K562 (cell line): ENCODE measurements at regions not wholly inside any gene's neighbourhood (a gene's known extent, or its start where the extent isn't known, plus 50 kb on each side); places are given as distances from the start of the nearest gene placed in this dataset.

Experiments used
- ATAC-seq: fragments of 200-7000 bp; cut with Tn5 transposase; 3 replicates; pipeline ENCODE4 v1.9.1; 2020; ENCODE audit warnings: moderate library complexity
- BruUV-seq: library from RNA; stranded (reverse); fragments of 400-500 nt; replicated peaks from 2 replicates; lab custom pipeline; 2021; lab: Mats Ljungman, UMichigan
- CTCF ChIA-PET: fragments of 300-600 bp; formaldehyde crosslinking; extraction: SDS; loops from one replicate; lab custom pipeline; 2021; ENCODE audit warnings: low intra/inter-chr PET ratio; lab: Yijun Ruan, JAX
- POLR2A ChIA-PET: fragments of 300-600, 350-650 bp; sonication (Branson Sonifier 250); formaldehyde crosslinking; extraction: SDS; loops from one replicate; lab custom pipeline; 2021; ENCODE audit warnings: antibody characterized with exemption, inconsistent platforms; lab: Yijun Ruan, JAX
- DNase-seq, 4 experiments: peaks; one replicate each; pipeline versions ENCODE4 v3.0.0 to v3.0.0-alpha.2; 2011 to 2018; ENCODE audit warnings: low spot score in 3 of 4, mixed read lengths in 3 of 4; ENCODE audit errors: extremely low read depth in 1 of 4
- FAIRE-seq: peaks from 2 replicates; lab custom pipeline; 2011; peaks lifted over from hg19 to GRCh38; lab: Jason Lieb, UNC
- H2AFZ ChIP-seq: 2 replicates; pipeline ENCODE4 v1.6.0; 2011; ENCODE audit warnings: low read depth, low read length, control low read depth, inconsistent platforms
- H3K27ac ChIP-seq: fragments of 200-600 bp; 3 replicates; pipeline ENCODE4 v1.8.0; 2011; ENCODE audit warnings: low read depth, mild to moderate bottlenecking, control low read depth, inconsistent platforms, low read length, moderate library complexity, mixed read lengths; ENCODE audit errors: extremely low read depth
- H3K27me3 ChIP-seq, 2 experiments: fragments of 300-600 bp in 1 of 2; 2 replicates in 1 of 2; 3 replicates in 1 of 2; pipeline versions ENCODE4 v1.6.0 to v1.8.0; 2011; ENCODE audit warnings: inconsistent platforms in 2 of 2, low read length in 2 of 2, mild to moderate bottlenecking in 1 of 2, mixed read lengths in 1 of 2, moderate library complexity in 1 of 2; ENCODE audit not compliant: control insufficient read depth in 2 of 2, insufficient read depth in 2 of 2
- H3K36me3 ChIP-seq: fragments of 300-600 bp; 3 replicates; pipeline ENCODE4 v1.8.0; 2011; ENCODE audit warnings: mild to moderate bottlenecking, low read length, inconsistent platforms; ENCODE audit not compliant: control insufficient read depth, insufficient read depth
- H3K4me1 ChIP-seq, 2 experiments: fragments of 200-600 bp in 1 of 2; replicated peaks in 1 of 2; 2 replicates in 1 of 2; 3 replicates in 1 of 2; pipeline versions ENCODE4 v1.5.1 to v1.8.0; 2011; ENCODE audit warnings: inconsistent platforms in 2 of 2, low read length in 2 of 2, mild to moderate bottlenecking in 1 of 2, mixed read lengths in 1 of 2, moderate library complexity in 1 of 2; ENCODE audit not compliant: control insufficient read depth in 2 of 2, insufficient read depth in 2 of 2
- H3K4me2 ChIP-seq: 2 replicates; pipeline ENCODE4 v1.6.1; 2011; ENCODE audit warnings: low read length, control low read depth, inconsistent platforms, mixed read lengths; ENCODE audit not compliant: insufficient read depth
- H3K4me3 ChIP-seq: fragments of 200-600 bp; sonication (generic), shearing (Covaris generic); 2 replicates; pipeline ENCODE4 v1.5.1; 2016; ENCODE audit warnings: control low read depth, inconsistent platforms
- H3K79me2 ChIP-seq: fragments of 200-600 bp; 3 replicates; pipeline ENCODE4 v1.8.0; 2011; ENCODE audit warnings: low read length, inconsistent platforms; ENCODE audit not compliant: control insufficient read depth, insufficient read depth
- H3K9ac ChIP-seq, 2 experiments: 2 replicates each; pipeline versions ENCODE4 v1.6.0 to v1.6.1; 2011; ENCODE audit warnings: low read depth in 2 of 2, low read length in 2 of 2, control low read depth in 1 of 2, inconsistent platforms in 1 of 2, mild to moderate bottlenecking in 1 of 2, mixed read lengths in 1 of 2; ENCODE audit not compliant: insufficient read depth in 1 of 2
- H3K9me1 ChIP-seq: one replicate; pipeline ENCODE4 v1.6.0; 2011; ENCODE audit warnings: inconsistent platforms, mild to moderate bottlenecking, low read length, moderate library complexity; ENCODE audit not compliant: control insufficient read depth, insufficient read depth
- H3K9me3 ChIP-seq: replicated peaks from 2 replicates; pipeline ENCODE4 v1.5.1; 2011; ENCODE audit warnings: low read depth, low read length, inconsistent platforms; ENCODE audit not compliant: control insufficient read depth, insufficient read depth
- H4K20me1 ChIP-seq: replicated peaks from 2 replicates; pipeline ENCODE4 v1.6.1; 2011; ENCODE audit warnings: low read length, inconsistent platforms, mixed read lengths; ENCODE audit not compliant: control insufficient read depth, insufficient read depth
- ETV1 ChIP-seq: fragments of 450-650 bp; conservative IDR thresholded peaks from 2 replicates; pipeline ENCODE4 v1.6.1; 2016; ENCODE audit warnings: missing genetic modification characterization, control low read depth, low read depth, missing compliant biosample characterization
- GABPA ChIP-seq: fragments of 200-800 bp; sonication (Bioruptor generic); conservative IDR thresholded peaks from 2 replicates; pipeline ENCODE4 v1.6.1; 2016; ENCODE audit warnings: low read depth, missing genetic modification characterization, missing compliant biosample characterization
- LCOR ChIP-seq: sonication (generic); formaldehyde crosslinking; IDR thresholded peaks from 2 replicates; pipeline ENCODE4 v1.8.0; 2022; ENCODE audit warnings: mild to moderate bottlenecking, missing genetic modification reagents
- NR4A1 ChIP-seq, 2 experiments: fragments of 250-450 bp in 1 of 2; fragments of 450-650 bp in 1 of 2; sonication (Bioruptor Pico) in 1 of 2; IDR thresholded peaks; 2 replicates each; pipeline versions ENCODE4 v1.4.0 to v1.6.1; 2016 to 2020; ENCODE audit warnings: mild to moderate bottlenecking in 2 of 2, missing compliant biosample characterization in 1 of 2, missing genetic modification characterization in 1 of 2, moderate library complexity in 1 of 2
- PPARD ChIP-seq: fragments of 250-450 bp; sonication (Bioruptor Pico); IDR thresholded peaks from 2 replicates; pipeline ENCODE4 v1.8.0; 2022; ENCODE audit warnings: inconsistent platforms, mild to moderate bottlenecking, moderate library complexity
- RAD51 ChIP-seq: fragments of 450-650 bp; IDR thresholded peaks from 2 replicates; pipeline ENCODE4 v1.7.1; 2016; ENCODE audit warnings: low read depth, mild to moderate bottlenecking, borderline replicate concordance
- SMAD1 ChIP-seq: fragments of 150-350 bp; IDR thresholded peaks from 2 replicates; pipeline ENCODE4 v1.6.1; 2014; ENCODE audit warnings: low read length, low read depth; ENCODE audit not compliant: partially characterized antibody
- WGBS: fragments of 100-300 bp; shearing (Covaris generic); methylation state at CpG from one replicate; pipeline ENCODE4 v1.1.6; 2016; ENCODE audit warnings: low coverage, mixed read lengths; ENCODE audit not compliant: insufficient coverage; ENCODE audit errors: missing lambda C conversion rate; 5-methylcytosine and 5-hydroxymethylcytosine counted together
- in situ Hi-C: fragments of 300-500 bp; cut with MboI; formaldehyde crosslinking; loops from 4 replicates; pipeline ENCODE4 v1.15.0; 2018; ENCODE audit warnings: inconsistent platforms, mixed read lengths
- intact Hi-C: fragments of 100-400 bp; cut with micrococcal nuclease; formaldehyde crosslinking; loops from 2 replicates; pipeline ENCODE4 v1.14.2; 2022
- TF ChIP-seq, protein P1 (sequence below): fragments of 250-450 bp; sonication (Bioruptor Pico); IDR thresholded peaks from 2 replicates; pipeline ENCODE4 v1.9.0; 2021; ENCODE audit warnings: mild to moderate bottlenecking, inconsistent platforms
- TF ChIP-seq, protein P2 (sequence below): fragments of 450-650 bp; IDR thresholded peaks from 2 replicates; pipeline ENCODE4 v1.7.1; 2018; ENCODE audit warnings: mild to moderate bottlenecking, low read depth; ENCODE audit not compliant: partially characterized antibody

- TF ChIP-seq, protein P1, sequence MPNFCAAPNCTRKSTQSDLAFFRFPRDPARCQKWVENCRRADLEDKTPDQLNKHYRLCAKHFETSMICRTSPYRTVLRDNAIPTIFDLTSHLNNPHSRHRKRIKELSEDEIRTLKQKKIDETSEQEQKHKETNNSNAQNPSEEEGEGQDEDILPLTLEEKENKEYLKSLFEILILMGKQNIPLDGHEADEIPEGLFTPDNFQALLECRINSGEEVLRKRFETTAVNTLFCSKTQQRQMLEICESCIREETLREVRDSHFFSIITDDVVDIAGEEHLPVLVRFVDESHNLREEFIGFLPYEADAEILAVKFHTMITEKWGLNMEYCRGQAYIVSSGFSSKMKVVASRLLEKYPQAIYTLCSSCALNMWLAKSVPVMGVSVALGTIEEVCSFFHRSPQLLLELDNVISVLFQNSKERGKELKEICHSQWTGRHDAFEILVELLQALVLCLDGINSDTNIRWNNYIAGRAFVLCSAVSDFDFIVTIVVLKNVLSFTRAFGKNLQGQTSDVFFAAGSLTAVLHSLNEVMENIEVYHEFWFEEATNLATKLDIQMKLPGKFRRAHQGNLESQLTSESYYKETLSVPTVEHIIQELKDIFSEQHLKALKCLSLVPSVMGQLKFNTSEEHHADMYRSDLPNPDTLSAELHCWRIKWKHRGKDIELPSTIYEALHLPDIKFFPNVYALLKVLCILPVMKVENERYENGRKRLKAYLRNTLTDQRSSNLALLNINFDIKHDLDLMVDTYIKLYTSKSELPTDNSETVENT (CRISPR knock-in tag) = no peak
- TF ChIP-seq GABPA (tag) (no peak), LCOR (CRISPR knock-in tag) (no peak), SMAD1 (no peak), PPARD (CRISPR knock-in tag) (no peak)
These were observed 493.0 kb upstream of the WWC1 start (continued) for GRCh38 chr5:167798448-167798847.

- Histone ChIP-seq H3K79me2 (no peaks in the 10 kb centered on the region), H3K9me3 (no peaks in the 10 kb centered on the region; the same call in 1 of the 2 replicates), H3K9me1 (no peaks in the 10 kb centered on the region), H3K4me3 (no peak overlapping the region), H3K4me2 (no peak overlapping the region), H2AFZ (no peak overlapping the region), H3K27ac (no peak overlapping the region), H3K27me3 (no peaks in the 10 kb centered on the region), H3K36me3 (no peaks in the 10 kb centered on the region), H3K4me1 (no peaks in the 10 kb centered on the region), H4K20me1 (no peaks in the 10 kb centered on the region), H3K9ac (no peak overlapping the region)
- in situ Hi-C loops (no loop called here), intact Hi-C loops (no loop called here)
- POLR2A ChIA-PET = no interaction called here
- BruUV-seq = no TSS peak
- ATAC-seq = no peak
- 0% methylated on average over 4 of the region's 4 CpGs for WGBS
- CTCF ChIA-PET = no interaction called here
- DNase-seq = no peak
- FAIRE-seq = no peak
- TF ChIP-seq, protein P2, sequence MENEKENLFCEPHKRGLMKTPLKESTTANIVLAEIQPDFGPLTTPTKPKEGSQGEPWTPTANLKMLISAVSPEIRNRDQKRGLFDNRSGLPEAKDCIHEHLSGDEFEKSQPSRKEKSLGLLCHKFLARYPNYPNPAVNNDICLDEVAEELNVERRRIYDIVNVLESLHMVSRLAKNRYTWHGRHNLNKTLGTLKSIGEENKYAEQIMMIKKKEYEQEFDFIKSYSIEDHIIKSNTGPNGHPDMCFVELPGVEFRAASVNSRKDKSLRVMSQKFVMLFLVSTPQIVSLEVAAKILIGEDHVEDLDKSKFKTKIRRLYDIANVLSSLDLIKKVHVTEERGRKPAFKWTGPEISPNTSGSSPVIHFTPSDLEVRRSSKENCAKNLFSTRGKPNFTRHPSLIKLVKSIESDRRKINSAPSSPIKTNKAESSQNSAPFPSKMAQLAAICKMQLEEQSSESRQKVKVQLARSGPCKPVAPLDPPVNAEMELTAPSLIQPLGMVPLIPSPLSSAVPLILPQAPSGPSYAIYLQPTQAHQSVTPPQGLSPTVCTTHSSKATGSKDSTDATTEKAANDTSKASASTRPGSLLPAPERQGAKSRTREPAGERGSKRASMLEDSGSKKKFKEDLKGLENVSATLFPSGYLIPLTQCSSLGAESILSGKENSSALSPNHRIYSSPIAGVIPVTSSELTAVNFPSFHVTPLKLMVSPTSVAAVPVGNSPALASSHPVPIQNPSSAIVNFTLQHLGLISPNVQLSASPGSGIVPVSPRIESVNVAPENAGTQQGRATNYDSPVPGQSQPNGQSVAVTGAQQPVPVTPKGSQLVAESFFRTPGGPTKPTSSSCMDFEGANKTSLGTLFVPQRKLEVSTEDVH = no peak
- no peak for TF ChIP-seq NR4A1 (CRISPR knock-in tag; IDR thresholded peaks at IDR 0.05)
- TF ChIP-seq NR4A1 (tag; IDR thresholded peaks at IDR 0.05) = no peak
- TF ChIP-seq ETV1 = no peak
- no peak for TF ChIP-seq RAD51
These were observed 491.0 kb upstream of the WWC1 start for GRCh38 chr5:167800427-167800826.
